Breast epithelium (tissue), 4 donors: ENCODE measurements at regions not wholly inside any gene's neighbourhood (a gene's known extent, or its start where the extent isn't known, plus 50 kb on each side); places are given as distances from the start of the nearest gene placed in this dataset.

Experiments
- DNase-seq, 2 donors: peaks; one replicate each; pipeline ENCODE4 v3.0.0-alpha.2; 2019; ENCODE audit warnings: low spot score in 2 of 2
- H3K27ac ChIP-seq, 2 donors: fragments of 200-600 bp; sonication (generic) in 1 of 2; one replicate each; pipeline ENCODE4 v1.5.1; 2016 to 2019; ENCODE audit warnings: mild to moderate bottlenecking in 1 of 2
- H3K27me3 ChIP-seq, 2 donors: fragments of 200-600 bp; sonication (generic) in 1 of 2; one replicate each; pipeline versions ENCODE4 v1.5.1 to v1.6.0; 2017 to 2019; ENCODE audit warnings: control low read depth in 1 of 2, mild to moderate bottlenecking in 1 of 2
- H3K36me3 ChIP-seq: fragments of 200-600 bp; one replicate; pipeline ENCODE4 v1.5.1; 2019
- H3K4me1 ChIP-seq, 2 donors: fragments of 200-600 bp; sonication (generic); one replicate each; pipeline ENCODE4 v1.5.1; 2016 to 2019; ENCODE audit warnings: control low read depth in 1 of 2
- H3K4me3 ChIP-seq, 3 donors: fragments of 200-600 bp; sonication (generic); 1 replicate in 2 of 3; 2 replicates in 1 of 3; pipeline ENCODE4 v1.5.1; 2016 to 2019; ENCODE audit warnings: mild to moderate bottlenecking in 3 of 3, moderate library complexity in 2 of 3
- H3K9me3 ChIP-seq, 2 donors: fragments of 200-600 bp; sonication (generic) in 1 of 2; one replicate each; pipeline ENCODE4 v1.5.1; 2016 to 2019; ENCODE audit warnings: control low read depth in 1 of 2
- CTCF ChIP-seq, 3 donors: fragments of 450-650 bp; IDR thresholded peaks; one replicate each; pipeline ENCODE4 v1.5.1; 2016 to 2017; ENCODE audit warnings: antibody characterized with exemption in 3 of 3, mild to moderate bottlenecking in 3 of 3, moderate library complexity in 3 of 3
- POLR2A ChIP-seq: fragments of 450-650 bp; IDR thresholded peaks from one replicate; pipeline ENCODE4 v1.6.1; 2016; ENCODE audit warnings: antibody characterized with exemption, mild to moderate bottlenecking, moderate library complexity
- POLR2AphosphoS5 ChIP-seq, 3 donors: sonication (generic); formaldehyde crosslinking; IDR thresholded peaks; one replicate each; pipeline ENCODE4 v1.6.1; 2017; ENCODE audit warnings: antibody characterized with exemption in 3 of 3
- intact Hi-C: fragments of 100-400 bp; cut with DNase I; formaldehyde crosslinking; loops from one replicate; pipeline ENCODE4 v1.15.1; 2023; ENCODE audit warnings: low total_unique reads

- Histone ChIP-seq H3K9me3 (no peaks in the 10 kb centered on the region), H3K27ac (no peak overlapping the region), H3K4me1 (no peaks in the 10 kb centered on the region), H3K36me3 (no peaks in the 10 kb centered on the region), H3K27me3 (peaks cover 2 to 4% of the 10 kb centered on the region in 2 donors), H3K4me3 (no peak overlapping the region)
- DNase-seq, result no peak
- intact Hi-C loops, result no loop called here
- TF ChIP-seq POLR2A (no peak), CTCF (IDR thresholded peaks at IDR 0.05) (no peak), POLR2AphosphoS5 (IDR thresholded peaks at IDR 0.05) (no peak)
Observed at GRCh38 chrX:149298111-149298510, 207.0 kb downstream of the IDS start.

- Histone ChIP-seq H3K4me3 (no peak overlapping the region), H3K36me3 (no peaks in the 10 kb centered on the region), H3K4me1 (no peaks in the 10 kb centered on the region), H3K27ac (no peak overlapping the region), H3K27me3 (peaks cover 2 to 14% of the 10 kb centered on the region in 2 donors), H3K9me3 (no peaks in the 10 kb centered on the region)
- DNase-seq, result no peak
- no peak for TF ChIP-seq CTCF (IDR thresholded peaks at IDR 0.05)
- no peak for TF ChIP-seq POLR2AphosphoS5 (IDR thresholded peaks at IDR 0.05)
- no peak for TF ChIP-seq POLR2A
- intact Hi-C loops, result no loop called here
Observed at GRCh38 chrX:149296092-149296491, 209.0 kb downstream of the IDS start.

GRCh38 chrX:149286940-149287349, 218.2 kb downstream of the IDS start:
- no peaks in the 10 kb centered on the region for H3K36me3 ChIP-seq
- H3K27ac ChIP-seq, result no peak overlapping the region
- H3K4me1 ChIP-seq, result no peaks in the 10 kb centered on the region
- no peak overlapping the region for H3K4me3 ChIP-seq
- peaks cover 0 to 12% of the 10 kb centered on the region in 2 donors for H3K27me3 ChIP-seq
- intact Hi-C loops, result no loop called here
- no peak for TF ChIP-seq POLR2AphosphoS5 (IDR thresholded peaks at IDR 0.05)
- TF ChIP-seq POLR2A, result no peak
- TF ChIP-seq CTCF (IDR thresholded peaks at IDR 0.05), result peak in 2 of 3 donors; percentile 36 to 40
- H3K9me3 ChIP-seq, result no peaks in the 10 kb centered on the region
- no peak for DNase-seq

- intact Hi-C loops, result no loop called here
- Histone ChIP-seq H3K27ac (no peak overlapping the region), H3K9me3 (no peaks in the 10 kb centered on the region), H3K4me3 (no peak overlapping the region), H3K36me3 (no peaks in the 10 kb centered on the region), H3K4me1 (no peaks in the 10 kb centered on the region), H3K27me3 (peaks cover 0 to 12% of the 10 kb centered on the region in 2 donors)
- no peak for DNase-seq
- TF ChIP-seq POLR2AphosphoS5 (IDR thresholded peaks at IDR 0.05) (no peak), CTCF (IDR thresholded peaks at IDR 0.05) (no peak), POLR2A (no peak)
Observed at GRCh38 chrX:149284616-149285015, 220.5 kb downstream of the IDS start.

GRCh38 chrX:149283853-149284252, 221.3 kb downstream of the IDS start:
- Histone ChIP-seq H3K4me3 (no peak overlapping the region), H3K36me3 (no peaks in the 10 kb centered on the region), H3K4me1 (no peaks in the 10 kb centered on the region), H3K27ac (no peak overlapping the region), H3K9me3 (no peaks in the 10 kb centered on the region), H3K27me3 (peaks cover 0 to 4% of the 10 kb centered on the region in 2 donors)
- TF ChIP-seq POLR2AphosphoS5 (IDR thresholded peaks at IDR 0.05) (no peak), POLR2A (no peak), CTCF (IDR thresholded peaks at IDR 0.05) (no peak)
- intact Hi-C loops, result no loop called here
- DNase-seq, result no peak
